WTC11 (cell line): ENCODE measurements at regions not wholly inside any gene's neighbourhood (a gene's known extent, or its start where the extent isn't known, plus 50 kb on each side); places are given as distances from the start of the nearest gene placed in this dataset.

Source experiments
- CBFB ChIP-seq: sonication (generic); formaldehyde crosslinking; IDR thresholded peaks from 2 replicates; pipeline ENCODE4 v1.8.1; 2022; ENCODE audit warnings: mild to moderate bottlenecking, low read depth, missing genetic modification reagents
- CTCF ChIP-seq: fragments of 200-600 bp; IDR thresholded peaks from 2 replicates; pipeline ENCODE4 v1.8.0; 2022; ENCODE audit warnings: antibody characterized with exemption
- JUN ChIP-seq: sonication (generic); formaldehyde crosslinking; IDR thresholded peaks from 2 replicates; pipeline ENCODE4 v1.8.0; 2023; ENCODE audit warnings: mild to moderate bottlenecking, missing genetic modification reagents
- MAX ChIP-seq: sonication (generic); formaldehyde crosslinking; IDR thresholded peaks from 2 replicates; pipeline ENCODE4 v1.8.0; 2022; ENCODE audit warnings: mild to moderate bottlenecking, missing genetic modification reagents
- NFYB ChIP-seq: sonication (generic); formaldehyde crosslinking; conservative IDR thresholded peaks from 2 replicates; pipeline ENCODE4 v1.8.0; 2022; ENCODE audit warnings: low read depth, missing genetic modification reagents
- NR3C1 ChIP-seq: sonication (generic); formaldehyde crosslinking; conservative IDR thresholded peaks from 2 replicates; pipeline ENCODE4 v1.8.1; 2023; ENCODE audit warnings: low read depth, mild to moderate bottlenecking, missing genetic modification reagents
- PRDM15 ChIP-seq: sonication (generic); formaldehyde crosslinking; IDR thresholded peaks from 2 replicates; pipeline ENCODE4 v1.8.0; 2022; ENCODE audit warnings: missing genetic modification reagents
- ZNF416 ChIP-seq: fragments of 250-450 bp; sonication (Bioruptor Pico); IDR thresholded peaks from 2 replicates; pipeline ENCODE4 v1.9.0; 2021; ENCODE audit warnings: mild to moderate bottlenecking, inconsistent platforms
- TF ChIP-seq, protein P1 (sequence below): sonication (generic); formaldehyde crosslinking; IDR thresholded peaks from 2 replicates; pipeline ENCODE4 v1.8.0; 2023; ENCODE audit warnings: missing genetic modification reagents
- TF ChIP-seq, protein P2 (sequence below): sonication (generic); formaldehyde crosslinking; IDR thresholded peaks from 2 replicates; pipeline ENCODE4 v1.8.1; 2023; ENCODE audit warnings: mild to moderate bottlenecking, missing genetic modification reagents, moderate library complexity
- TF ChIP-seq, protein P3 (sequence below): sonication (generic); formaldehyde crosslinking; conservative IDR thresholded peaks from 2 replicates; pipeline ENCODE4 v1.8.1; 2023; ENCODE audit warnings: mild to moderate bottlenecking, low read depth, missing genetic modification reagents, moderate library complexity

DNA sequence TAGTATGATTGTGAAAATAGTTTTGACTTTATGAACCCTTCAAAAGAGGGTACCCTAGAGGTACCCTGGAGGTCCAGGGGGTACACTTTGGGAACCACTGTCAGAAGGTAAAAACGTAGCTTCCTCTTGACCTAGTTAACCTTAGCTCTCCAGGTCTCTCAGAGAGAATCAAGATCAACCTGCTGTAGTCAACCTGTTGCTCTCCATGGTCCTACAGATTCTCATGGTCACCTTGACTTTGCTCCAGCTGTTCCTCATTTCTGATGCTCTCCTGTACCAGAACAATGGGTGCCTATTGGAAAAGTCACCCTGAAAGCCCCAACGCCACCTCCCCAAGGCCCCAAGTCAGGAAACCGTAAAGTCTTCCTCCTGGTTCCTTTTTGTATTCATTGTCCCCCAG lies 294.4 kb upstream of the CDH4 start:
- no peak for TF ChIP-seq CBFB (CRISPR knock-in tag)
- TF ChIP-seq, protein P1, sequence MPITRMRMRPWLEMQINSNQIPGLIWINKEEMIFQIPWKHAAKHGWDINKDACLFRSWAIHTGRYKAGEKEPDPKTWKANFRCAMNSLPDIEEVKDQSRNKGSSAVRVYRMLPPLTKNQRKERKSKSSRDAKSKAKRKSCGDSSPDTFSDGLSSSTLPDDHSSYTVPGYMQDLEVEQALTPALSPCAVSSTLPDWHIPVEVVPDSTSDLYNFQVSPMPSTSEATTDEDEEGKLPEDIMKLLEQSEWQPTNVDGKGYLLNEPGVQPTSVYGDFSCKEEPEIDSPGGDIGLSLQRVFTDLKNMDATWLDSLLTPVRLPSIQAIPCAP (CRISPR knock-in tag), result no peak
- no peak for TF ChIP-seq JUN (CRISPR knock-in tag)
- no peak for TF ChIP-seq CTCF
- TF ChIP-seq, protein P2, sequence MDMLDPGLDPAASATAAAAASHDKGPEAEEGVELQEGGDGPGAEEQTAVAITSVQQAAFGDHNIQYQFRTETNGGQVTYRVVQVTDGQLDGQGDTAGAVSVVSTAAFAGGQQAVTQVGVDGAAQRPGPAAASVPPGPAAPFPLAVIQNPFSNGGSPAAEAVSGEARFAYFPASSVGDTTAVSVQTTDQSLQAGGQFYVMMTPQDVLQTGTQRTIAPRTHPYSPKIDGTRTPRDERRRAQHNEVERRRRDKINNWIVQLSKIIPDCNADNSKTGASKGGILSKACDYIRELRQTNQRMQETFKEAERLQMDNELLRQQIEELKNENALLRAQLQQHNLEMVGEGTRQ, result no peak
- TF ChIP-seq PRDM15 (CRISPR knock-in tag), result no peak
- TF ChIP-seq, protein P3, sequence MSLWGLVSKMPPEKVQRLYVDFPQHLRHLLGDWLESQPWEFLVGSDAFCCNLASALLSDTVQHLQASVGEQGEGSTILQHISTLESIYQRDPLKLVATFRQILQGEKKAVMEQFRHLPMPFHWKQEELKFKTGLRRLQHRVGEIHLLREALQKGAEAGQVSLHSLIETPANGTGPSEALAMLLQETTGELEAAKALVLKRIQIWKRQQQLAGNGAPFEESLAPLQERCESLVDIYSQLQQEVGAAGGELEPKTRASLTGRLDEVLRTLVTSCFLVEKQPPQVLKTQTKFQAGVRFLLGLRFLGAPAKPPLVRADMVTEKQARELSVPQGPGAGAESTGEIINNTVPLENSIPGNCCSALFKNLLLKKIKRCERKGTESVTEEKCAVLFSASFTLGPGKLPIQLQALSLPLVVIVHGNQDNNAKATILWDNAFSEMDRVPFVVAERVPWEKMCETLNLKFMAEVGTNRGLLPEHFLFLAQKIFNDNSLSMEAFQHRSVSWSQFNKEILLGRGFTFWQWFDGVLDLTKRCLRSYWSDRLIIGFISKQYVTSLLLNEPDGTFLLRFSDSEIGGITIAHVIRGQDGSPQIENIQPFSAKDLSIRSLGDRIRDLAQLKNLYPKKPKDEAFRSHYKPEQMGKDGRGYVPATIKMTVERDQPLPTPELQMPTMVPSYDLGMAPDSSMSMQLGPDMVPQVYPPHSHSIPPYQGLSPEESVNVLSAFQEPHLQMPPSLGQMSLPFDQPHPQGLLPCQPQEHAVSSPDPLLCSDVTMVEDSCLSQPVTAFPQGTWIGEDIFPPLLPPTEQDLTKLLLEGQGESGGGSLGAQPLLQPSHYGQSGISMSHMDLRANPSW, result no peak
- no peak for TF ChIP-seq NR3C1 (CRISPR knock-in tag)
- TF ChIP-seq MAX (CRISPR knock-in tag), result no peak
- TF ChIP-seq ZNF416, result no peak
- no peak for TF ChIP-seq NFYB (CRISPR knock-in tag)
